HCT116 (cell line): ENCODE measurements at regions not wholly inside any gene's neighbourhood (a gene's known extent, or its start where the extent isn't known, plus 50 kb on each side); places are given as distances from the start of the nearest gene placed in this dataset.

Experiments
- ATAC-seq: fragments of 200-7000 bp; cut with Tn5 transposase; 2 replicates; pipeline ENCODE4 v1.9.1; 2020; ENCODE audit warnings: mild to moderate bottlenecking, moderate library complexity
- BruUV-seq: library from RNA; stranded (reverse); fragments of 400-500 nt; replicated peaks from 2 replicates; lab custom pipeline; 2021; lab: Mats Ljungman, UMichigan
- CTCF ChIA-PET: fragments of 300-600 bp; sonication (Branson Sonifier 250); formaldehyde crosslinking; loops from one replicate; lab custom pipeline; 2021; ENCODE audit warnings: antibody characterized with exemption; lab: Charles Lee
- POLR2A ChIA-PET: fragments of 300-600, 350-600 bp; sonication (Branson Sonifier 250); formaldehyde crosslinking; loops from one replicate; lab custom pipeline; 2021; ENCODE audit warnings: antibody characterized with exemption; lab: Charles Lee
- RAD21 ChIA-PET, 2 experiments: fragments of 300-600 bp; sonication (Branson Sonifier 250); formaldehyde crosslinking; loops; one replicate each; lab custom pipeline; 2023; ENCODE audit warnings: low total read pairs in 2 of 2; ENCODE audit not compliant: uncharacterized antibody in 2 of 2, unreplicated experiment in 2 of 2, low non-redundant PET in 1 of 2; lab: Charles Lee
- DNase-seq: peaks from one replicate; pipeline ENCODE4 v3.0.0-alpha.2; 2010; ENCODE audit warnings: low read depth, low spot score
- H2AFZ ChIP-seq: fragments of 200-600 bp; shearing (Covaris generic), sonication (generic); 2 replicates; pipeline ENCODE4 v1.6.1; 2017; ENCODE audit warnings: low read depth, mixed run types, mixed read lengths, antibody characterized with exemption, low read length; ENCODE audit not compliant: poor library complexity, severe bottlenecking
- H3K27ac ChIP-seq: 2 replicates; pipeline ENCODE4 v1.5.1; 2012; ENCODE audit warnings: low read depth, low read length
- H3K27me3 ChIP-seq: fragments of 200-600 bp; sonication (generic); 2 replicates; pipeline ENCODE4 v1.6.1; 2016; ENCODE audit warnings: mixed run types, low read length, mixed read lengths; ENCODE audit not compliant: insufficient read depth
- H3K36me3 ChIP-seq, 2 experiments: fragments of 200-500 bp in 1 of 2; fragments of 200-600 bp in 1 of 2; sonication (Bioruptor generic) in 1 of 2; sonication (generic) in 1 of 2; 2 replicates each; pipeline versions ENCODE4 v1.5.1 to v1.6.1; 2014 to 2016; ENCODE audit warnings: low read length in 2 of 2, inconsistent platforms in 1 of 2, mixed read lengths in 1 of 2, mixed run types in 1 of 2; ENCODE audit not compliant: insufficient read depth in 2 of 2, control insufficient read depth in 1 of 2
- H3K4me1 ChIP-seq, 2 experiments: fragments of 200-600 bp in 1 of 2; sonication (generic) in 1 of 2; 2 replicates each; pipeline versions ENCODE4 v1.5.1 to v1.6.1; 2012 to 2017; ENCODE audit warnings: low read length in 2 of 2, inconsistent platforms in 1 of 2, mild to moderate bottlenecking in 1 of 2, mixed read lengths in 1 of 2, mixed run types in 1 of 2, moderate library complexity in 1 of 2; ENCODE audit not compliant: insufficient read depth in 2 of 2, control insufficient read depth in 1 of 2
- H3K4me2 ChIP-seq: fragments of 200-600 bp; sonication (generic); 2 replicates; pipeline ENCODE4 v1.6.1; 2017; ENCODE audit warnings: mixed run types, low read length, mixed read lengths
- H3K4me3 ChIP-seq, 2 experiments: fragments of 200-600 bp in 1 of 2; sonication (generic) in 1 of 2; replicated peaks in 1 of 2; 2 replicates each; pipeline ENCODE4 v1.5.1; 2011 to 2016; ENCODE audit warnings: low read length in 2 of 2, control low read depth in 1 of 2, low read depth in 1 of 2, mild to moderate bottlenecking in 1 of 2, mixed read lengths in 1 of 2, mixed run types in 1 of 2
- H3K79me2 ChIP-seq: fragments of 200-600 bp; sonication (generic); 2 replicates; pipeline ENCODE4 v1.6.1; 2017; ENCODE audit warnings: mild to moderate bottlenecking, mixed run types, low read length, moderate library complexity, mixed read lengths; ENCODE audit not compliant: insufficient read depth
- H3K9ac ChIP-seq: fragments of 200-600 bp; sonication (generic); 2 replicates; pipeline ENCODE4 v1.6.1; 2016; ENCODE audit warnings: low read length, mixed read lengths
- H3K9me2 ChIP-seq: fragments of 200-600 bp; sonication (generic), shearing (Covaris generic); 2 replicates; pipeline ENCODE4 v1.6.1; 2017; ENCODE audit warnings: mixed run types, mild to moderate bottlenecking, moderate library complexity; ENCODE audit not compliant: insufficient read depth
- H3K9me3 ChIP-seq, 2 experiments: fragments of 200-500 bp in 1 of 2; fragments of 200-600 bp in 1 of 2; sonication (Bioruptor generic) in 1 of 2; sonication (generic) in 1 of 2; 2 replicates each; pipeline ENCODE4 v1.6.1; 2014 to 2017; ENCODE audit warnings: low read length in 2 of 2, mixed read lengths in 2 of 2, inconsistent platforms in 1 of 2, low read depth in 1 of 2, mild to moderate bottlenecking in 1 of 2, mixed run types in 1 of 2, moderate library complexity in 1 of 2; ENCODE audit not compliant: control insufficient read depth in 1 of 2, insufficient read depth in 1 of 2
- H4K20me1 ChIP-seq: fragments of 200-600 bp; sonication (generic), shearing (Covaris generic); 2 replicates; pipeline ENCODE4 v1.6.1; 2017; ENCODE audit warnings: mixed run types, mild to moderate bottlenecking, moderate library complexity; ENCODE audit not compliant: insufficient read depth
- CBX3 ChIP-seq: IDR thresholded peaks from 2 replicates; pipeline ENCODE4 v1.6.1; 2012; ENCODE audit warnings: low read depth
- CEBPB ChIP-seq: IDR thresholded peaks from 2 replicates; pipeline ENCODE4 v1.6.1; 2012; ENCODE audit warnings: low read depth
- CTCF ChIP-seq, 3 experiments: fragments of 200-600 bp in 1 of 3; sonication (generic) in 1 of 3; IDR thresholded peaks in 2 of 3; conservative IDR thresholded peaks in 1 of 3; 2 replicates each; pipeline ENCODE4 v1.5.1; 2012 to 2017; ENCODE audit warnings: low read depth in 2 of 3, low read length in 2 of 3, antibody characterized with exemption in 1 of 3, borderline replicate concordance in 1 of 3, control low read depth in 1 of 3, mild to moderate bottlenecking in 1 of 3, mixed read lengths in 1 of 3, mixed run types in 1 of 3, moderate library complexity in 1 of 3; ENCODE audit not compliant: insufficient read depth in 1 of 3
- EGR1 ChIP-seq: IDR thresholded peaks from 2 replicates; pipeline ENCODE4 v1.6.1; 2012; ENCODE audit warnings: low read depth
- ELF1 ChIP-seq: IDR thresholded peaks from 2 replicates; pipeline ENCODE4 v1.6.1; 2012; ENCODE audit warnings: low read depth, borderline replicate concordance
- EZH2 ChIP-seq: fragments of 200-600 bp; sonication (generic); IDR thresholded peaks from 2 replicates; pipeline ENCODE4 v1.6.1; 2017; ENCODE audit warnings: antibody characterized with exemption, mixed run types
- EZH2phosphoT487 ChIP-seq: fragments of 200-600 bp; IDR thresholded peaks from 2 replicates; pipeline ENCODE4 v1.6.1; 2018; ENCODE audit warnings: antibody characterized with exemption, borderline replicate concordance
- FOSL1 ChIP-seq: IDR thresholded peaks from 2 replicates; pipeline ENCODE4 v1.6.1; 2012; ENCODE audit warnings: low read depth
- JUND ChIP-seq: IDR thresholded peaks from 2 replicates; pipeline ENCODE4 v1.6.1; 2012
- MAX ChIP-seq: IDR thresholded peaks from 2 replicates; pipeline ENCODE4 v1.6.1; 2012
- POLR2AphosphoS5 ChIP-seq: IDR thresholded peaks from 2 replicates; pipeline ENCODE4 v1.6.1; 2011; ENCODE audit warnings: mild to moderate bottlenecking, low read depth, low read length, moderate library complexity
- RAD21 ChIP-seq: IDR thresholded peaks from 2 replicates; pipeline ENCODE4 v1.6.1; 2012; ENCODE audit warnings: low read depth, mild to moderate bottlenecking
- REST ChIP-seq: IDR thresholded peaks from 2 replicates; pipeline ENCODE4 v1.6.1; 2012; ENCODE audit warnings: low read depth
- SP1 ChIP-seq: IDR thresholded peaks from 2 replicates; pipeline ENCODE4 v1.6.1; 2012; ENCODE audit warnings: low read depth
- SRF ChIP-seq: IDR thresholded peaks from 2 replicates; pipeline ENCODE4 v1.6.1; 2012; ENCODE audit warnings: low read depth
- TCF7L2 ChIP-seq: IDR thresholded peaks from 2 replicates; pipeline ENCODE4 v1.7.0; 2011; ENCODE audit warnings: borderline replicate concordance, inconsistent platforms; ENCODE audit not compliant: insufficient read depth, insufficient read length; ENCODE audit errors: extremely low read depth
- ZBTB33 ChIP-seq: IDR thresholded peaks from 2 replicates; pipeline ENCODE4 v1.6.1; 2011; ENCODE audit warnings: mild to moderate bottlenecking, low read length, moderate library complexity; ENCODE audit not compliant: insufficient replicate concordance; ENCODE audit errors: extremely low read depth
- ZFX ChIP-seq: fragments of 450-650 bp; IDR thresholded peaks from 2 replicates; pipeline ENCODE4 v1.6.1; 2017
- ZNF274 ChIP-seq: fragments of 200-500 bp; sonication (Bioruptor generic); IDR thresholded peaks from 2 replicates; pipeline ENCODE4 v1.6.1; 2014; ENCODE audit warnings: mild to moderate bottlenecking, low read depth, low read length, inconsistent platforms
- intact Hi-C: fragments of 100-400 bp; cut with micrococcal nuclease; formaldehyde crosslinking; loops from 2 replicates; pipeline ENCODE4 v1.10.0; 2022
- TF ChIP-seq, protein P1 (sequence below): IDR thresholded peaks from 2 replicates; pipeline ENCODE4 v1.6.1; 2012

- no TSS peak for BruUV-seq
- Histone ChIP-seq H4K20me1 (no peaks in the 10 kb centered on the region), H2AFZ (no peak overlapping the region), H3K9me3 (no peaks in the 10 kb centered on the region), H3K79me2 (no peaks in the 10 kb centered on the region), H3K36me3 (no peaks in the 10 kb centered on the region), H3K9me2 (no peaks in the 10 kb centered on the region), H3K9ac (no peak overlapping the region), H3K4me2 (no peak overlapping the region), H3K4me3 (no peak overlapping the region), H3K27me3 (no peaks in the 10 kb centered on the region), H3K4me1 (no peaks in the 10 kb centered on the region), H3K27ac (no peak overlapping the region)
- intact Hi-C loops: no loop called here
- DNase-seq (no peak), ATAC-seq (no peak)
- TF ChIP-seq CTCF (IDR thresholded peaks at IDR 0.05 in 2 of 3, conservative IDR thresholded peaks at IDR 0.05 in 1 of 3; ENCODE audit: borderline replicate concordance in 1 of 3, insufficient read depth in 1 of 3, low read depth in 2 of 3, low read length in 2 of 3) (no peak), CBX3 (no peak), ZBTB33 (no peak), SP1 (no peak), EZH2 (no peak), ZNF274 (no peak), FOSL1 (no peak), EGR1 (no peak), TCF7L2 (no peak), MAX (no peak), CEBPB (no peak), JUND (no peak), SRF (no peak), REST (no peak), ZFX (no peak), POLR2AphosphoS5 (no peak), RAD21 (no peak), ELF1 (no peak), EZH2phosphoT487 (no peak)
- TF ChIP-seq, protein P1, sequence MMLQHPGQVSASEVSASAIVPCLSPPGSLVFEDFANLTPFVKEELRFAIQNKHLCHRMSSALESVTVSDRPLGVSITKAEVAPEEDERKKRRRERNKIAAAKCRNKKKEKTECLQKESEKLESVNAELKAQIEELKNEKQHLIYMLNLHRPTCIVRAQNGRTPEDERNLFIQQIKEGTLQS: no peak
- ChIA-PET POLR2A (no interaction called here), RAD21 (no interaction called here), CTCF (no interaction called here)
Measured at GRCh38 chr3:81349816-81350340, 411.6 kb downstream of the GBE1 start.
